WTC11 (cell line): ENCODE measurements at regions not wholly inside any gene's neighbourhood (a gene's known extent, or its start where the extent isn't known, plus 50 kb on each side); places are given as distances from the start of the nearest gene placed in this dataset.

Experiments used
- ATAC-seq: fragments of 200-7000 bp; cut with Tn5 transposase; 2 replicates; pipeline ENCODE4 v1.10.0; 2021; ENCODE audit warnings: mild to moderate bottlenecking, moderate library complexity
- CTCF ChIA-PET: fragments of 300-600 bp; sonication (Branson Sonifier 250); formaldehyde crosslinking; loops from one replicate; lab custom pipeline; 2021; ENCODE audit warnings: antibody characterized with exemption; lab: Charles Lee
- POLR2A ChIA-PET: fragments of 350-600 bp; sonication (Branson Sonifier 250); formaldehyde crosslinking; loops from one replicate; lab custom pipeline; 2021; ENCODE audit warnings: antibody characterized with exemption; lab: Charles Lee
- DNase-seq: peaks from one replicate; pipeline ENCODE4 v3.0.0; 2021; ENCODE audit warnings: low spot score
- H3K27ac Mint-ChIP-seq: 2 replicates; pipeline ENCODE4 v1.8.0; 2021; ENCODE audit warnings: mixed read lengths
- H3K27me3 Mint-ChIP-seq: 2 replicates; pipeline ENCODE4 v1.8.0; 2021; ENCODE audit warnings: low read depth, mild to moderate bottlenecking, moderate library complexity, mixed read lengths
- H3K36me3 Mint-ChIP-seq: 2 replicates; pipeline ENCODE4 v1.8.0; 2021; ENCODE audit warnings: mixed read lengths
- H3K4me1 Mint-ChIP-seq: 2 replicates; pipeline ENCODE4 v1.8.0; 2022; ENCODE audit warnings: mixed read lengths
- H3K4me3 Mint-ChIP-seq: 2 replicates; pipeline ENCODE4 v1.8.0; 2021; ENCODE audit warnings: mild to moderate bottlenecking, moderate library complexity, mixed read lengths
- H3K9me3 Mint-ChIP-seq: 2 replicates; pipeline ENCODE4 v1.8.0; 2021; ENCODE audit warnings: mixed read lengths
- CREB1 ChIP-seq: sonication (generic); formaldehyde crosslinking; IDR thresholded peaks from 2 replicates; pipeline ENCODE4 v1.8.0; 2023; ENCODE audit warnings: mild to moderate bottlenecking, missing genetic modification reagents
- GABPB1 ChIP-seq: sonication (generic); formaldehyde crosslinking; IDR thresholded peaks from 2 replicates; pipeline ENCODE4 v1.8.1; 2023; ENCODE audit warnings: mild to moderate bottlenecking, missing genetic modification reagents
- HMGA2 ChIP-seq: fragments of 250-450 bp; sonication (Bioruptor Pico); IDR thresholded peaks from 2 replicates; pipeline ENCODE4 v1.4.0; 2021; ENCODE audit warnings: mild to moderate bottlenecking, moderate library complexity
- IRF2 ChIP-seq: sonication (generic); formaldehyde crosslinking; IDR thresholded peaks from 2 replicates; pipeline ENCODE4 v1.8.0; 2022; ENCODE audit warnings: low read depth, missing genetic modification reagents, borderline replicate concordance
- JAZF1 ChIP-seq: fragments of 250-450 bp; sonication (Bioruptor Pico); IDR thresholded peaks from 2 replicates; pipeline ENCODE4 v1.9.0; 2021; ENCODE audit warnings: moderate library complexity, mild to moderate bottlenecking, inconsistent platforms
- KAT7 ChIP-seq: sonication (generic); formaldehyde crosslinking; IDR thresholded peaks from 2 replicates; pipeline ENCODE4 v1.8.1; 2023; ENCODE audit warnings: missing genetic modification reagents, mild to moderate bottlenecking, borderline replicate concordance
- NFYB ChIP-seq: sonication (generic); formaldehyde crosslinking; conservative IDR thresholded peaks from 2 replicates; pipeline ENCODE4 v1.8.0; 2022; ENCODE audit warnings: low read depth, missing genetic modification reagents
- PRRX2 ChIP-seq: fragments of 250-450 bp; sonication (Bioruptor Pico); IDR thresholded peaks from 2 replicates; pipeline ENCODE4 v1.8.0; 2021; ENCODE audit warnings: mild to moderate bottlenecking
- RORB ChIP-seq: fragments of 250-450 bp; sonication (Bioruptor Pico); IDR thresholded peaks from 2 replicates; pipeline ENCODE4 v1.9.0; 2021; ENCODE audit warnings: mild to moderate bottlenecking
- SMAD4 ChIP-seq: sonication (generic); formaldehyde crosslinking; IDR thresholded peaks from 2 replicates; pipeline ENCODE4 v1.8.0; 2022; ENCODE audit warnings: mild to moderate bottlenecking, missing genetic modification reagents
- TEAD4 ChIP-seq: sonication (generic); formaldehyde crosslinking; IDR thresholded peaks from 2 replicates; pipeline ENCODE4 v1.8.0; 2022; ENCODE audit warnings: mild to moderate bottlenecking, missing genetic modification reagents
- ZNF121 ChIP-seq: sonication (generic); formaldehyde crosslinking; IDR thresholded peaks from 2 replicates; pipeline ENCODE4 v1.8.0; 2023; ENCODE audit warnings: missing genetic modification reagents
- TF ChIP-seq, protein P1 (sequence below): sonication (generic); formaldehyde crosslinking; IDR thresholded peaks from 2 replicates; pipeline ENCODE4 v1.8.1; 2022; ENCODE audit warnings: low read depth, missing genetic modification reagents, borderline replicate concordance
- TF ChIP-seq, protein P2 (sequence below): sonication (generic); formaldehyde crosslinking; IDR thresholded peaks from 2 replicates; pipeline ENCODE4 v1.8.1; 2023; ENCODE audit warnings: mild to moderate bottlenecking, missing genetic modification reagents, borderline replicate concordance
- TF ChIP-seq, protein P3 (sequence below): sonication (generic); formaldehyde crosslinking; IDR thresholded peaks from 2 replicates; pipeline ENCODE4 v1.8.1; 2022; ENCODE audit warnings: low read depth, mild to moderate bottlenecking, moderate library complexity, missing genetic modification reagents, borderline replicate concordance
- TF ChIP-seq, protein P4 (sequence below): fragments of 200-600 bp; IDR thresholded peaks from 2 replicates; pipeline ENCODE4 v1.8.0; 2022; ENCODE audit warnings: antibody characterized with exemption
- TF ChIP-seq, protein P5 (sequence below): sonication (generic); formaldehyde crosslinking; IDR thresholded peaks from 2 replicates; pipeline ENCODE4 v1.8.1; 2022; ENCODE audit warnings: mild to moderate bottlenecking, missing genetic modification reagents, moderate library complexity, borderline replicate concordance
- TF ChIP-seq, protein P6 (sequence below): sonication (generic); formaldehyde crosslinking; IDR thresholded peaks from 2 replicates; pipeline ENCODE4 v1.8.0; 2023; ENCODE audit warnings: missing genetic modification reagents, mild to moderate bottlenecking, borderline replicate concordance
- TF ChIP-seq, protein P7 (sequence below): fragments of 250-450 bp; sonication (Bioruptor Pico); IDR thresholded peaks from 2 replicates; pipeline ENCODE4 v1.9.0; 2021; ENCODE audit warnings: mild to moderate bottlenecking

DNA sequence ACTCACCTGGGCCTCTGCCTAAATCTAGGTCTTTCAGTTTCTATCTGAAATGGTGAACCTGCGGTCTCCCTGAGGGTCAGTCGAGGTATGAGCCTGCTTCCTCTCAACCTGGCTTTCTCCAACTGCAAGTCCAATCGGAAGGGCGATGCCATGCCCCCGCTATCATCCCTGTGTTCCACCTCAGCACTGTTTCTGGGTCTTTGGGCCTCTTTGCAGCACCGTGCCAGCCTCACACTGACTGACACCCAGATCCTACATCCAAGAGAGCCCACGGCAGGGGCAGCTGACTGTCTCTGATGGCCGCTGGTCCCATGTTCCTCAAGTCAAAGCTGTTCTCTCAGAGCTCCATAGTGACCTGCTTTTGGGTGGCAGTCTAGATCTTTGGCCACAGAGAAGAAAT lies 120.7 kb downstream of the PAPOLA start:
- H3K36me3 Mint-ChIP-seq = no peaks in the 10 kb centered on the region
- TF ChIP-seq HMGA2 (CRISPR knock-in tag) = no peak
- TF ChIP-seq, protein P1, sequence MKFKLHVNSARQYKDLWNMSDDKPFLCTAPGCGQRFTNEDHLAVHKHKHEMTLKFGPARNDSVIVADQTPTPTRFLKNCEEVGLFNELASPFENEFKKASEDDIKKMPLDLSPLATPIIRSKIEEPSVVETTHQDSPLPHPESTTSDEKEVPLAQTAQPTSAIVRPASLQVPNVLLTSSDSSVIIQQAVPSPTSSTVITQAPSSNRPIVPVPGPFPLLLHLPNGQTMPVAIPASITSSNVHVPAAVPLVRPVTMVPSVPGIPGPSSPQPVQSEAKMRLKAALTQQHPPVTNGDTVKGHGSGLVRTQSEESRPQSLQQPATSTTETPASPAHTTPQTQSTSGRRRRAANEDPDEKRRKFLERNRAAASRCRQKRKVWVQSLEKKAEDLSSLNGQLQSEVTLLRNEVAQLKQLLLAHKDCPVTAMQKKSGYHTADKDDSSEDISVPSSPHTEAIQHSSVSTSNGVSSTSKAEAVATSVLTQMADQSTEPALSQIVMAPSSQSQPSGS (CRISPR knock-in tag) = no peak
- TF ChIP-seq IRF2 (CRISPR knock-in tag) = no peak
- no peak for TF ChIP-seq PRRX2 (CRISPR knock-in tag)
- TF ChIP-seq SMAD4 (CRISPR knock-in tag) = no peak
- no peak for TF ChIP-seq KAT7 (CRISPR knock-in tag)
- no peak for TF ChIP-seq TEAD4 (CRISPR knock-in tag)
- TF ChIP-seq JAZF1 (CRISPR knock-in tag) = no peak
- TF ChIP-seq, protein P2, sequence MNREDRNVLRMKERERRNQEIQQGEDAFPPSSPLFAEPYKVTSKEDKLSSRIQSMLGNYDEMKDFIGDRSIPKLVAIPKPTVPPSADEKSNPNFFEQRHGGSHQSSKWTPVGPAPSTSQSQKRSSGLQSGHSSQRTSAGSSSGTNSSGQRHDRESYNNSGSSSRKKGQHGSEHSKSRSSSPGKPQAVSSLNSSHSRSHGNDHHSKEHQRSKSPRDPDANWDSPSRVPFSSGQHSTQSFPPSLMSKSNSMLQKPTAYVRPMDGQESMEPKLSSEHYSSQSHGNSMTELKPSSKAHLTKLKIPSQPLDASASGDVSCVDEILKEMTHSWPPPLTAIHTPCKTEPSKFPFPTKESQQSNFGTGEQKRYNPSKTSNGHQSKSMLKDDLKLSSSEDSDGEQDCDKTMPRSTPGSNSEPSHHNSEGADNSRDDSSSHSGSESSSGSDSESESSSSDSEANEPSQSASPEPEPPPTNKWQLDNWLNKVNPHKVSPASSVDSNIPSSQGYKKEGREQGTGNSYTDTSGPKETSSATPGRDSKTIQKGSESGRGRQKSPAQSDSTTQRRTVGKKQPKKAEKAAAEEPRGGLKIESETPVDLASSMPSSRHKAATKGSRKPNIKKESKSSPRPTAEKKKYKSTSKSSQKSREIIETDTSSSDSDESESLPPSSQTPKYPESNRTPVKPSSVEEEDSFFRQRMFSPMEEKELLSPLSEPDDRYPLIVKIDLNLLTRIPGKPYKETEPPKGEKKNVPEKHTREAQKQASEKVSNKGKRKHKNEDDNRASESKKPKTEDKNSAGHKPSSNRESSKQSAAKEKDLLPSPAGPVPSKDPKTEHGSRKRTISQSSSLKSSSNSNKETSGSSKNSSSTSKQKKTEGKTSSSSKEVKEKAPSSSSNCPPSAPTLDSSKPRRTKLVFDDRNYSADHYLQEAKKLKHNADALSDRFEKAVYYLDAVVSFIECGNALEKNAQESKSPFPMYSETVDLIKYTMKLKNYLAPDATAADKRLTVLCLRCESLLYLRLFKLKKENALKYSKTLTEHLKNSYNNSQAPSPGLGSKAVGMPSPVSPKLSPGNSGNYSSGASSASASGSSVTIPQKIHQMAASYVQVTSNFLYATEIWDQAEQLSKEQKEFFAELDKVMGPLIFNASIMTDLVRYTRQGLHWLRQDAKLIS = no peak
- TF ChIP-seq RORB (CRISPR knock-in tag) = no peak
- TF ChIP-seq, protein P3, sequence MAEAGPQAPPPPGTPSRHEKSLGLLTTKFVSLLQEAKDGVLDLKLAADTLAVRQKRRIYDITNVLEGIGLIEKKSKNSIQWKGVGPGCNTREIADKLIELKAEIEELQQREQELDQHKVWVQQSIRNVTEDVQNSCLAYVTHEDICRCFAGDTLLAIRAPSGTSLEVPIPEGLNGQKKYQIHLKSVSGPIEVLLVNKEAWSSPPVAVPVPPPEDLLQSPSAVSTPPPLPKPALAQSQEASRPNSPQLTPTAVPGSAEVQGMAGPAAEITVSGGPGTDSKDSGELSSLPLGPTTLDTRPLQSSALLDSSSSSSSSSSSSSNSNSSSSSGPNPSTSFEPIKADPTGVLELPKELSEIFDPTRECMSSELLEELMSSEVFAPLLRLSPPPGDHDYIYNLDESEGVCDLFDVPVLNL = no peak
- TF ChIP-seq, protein P4, sequence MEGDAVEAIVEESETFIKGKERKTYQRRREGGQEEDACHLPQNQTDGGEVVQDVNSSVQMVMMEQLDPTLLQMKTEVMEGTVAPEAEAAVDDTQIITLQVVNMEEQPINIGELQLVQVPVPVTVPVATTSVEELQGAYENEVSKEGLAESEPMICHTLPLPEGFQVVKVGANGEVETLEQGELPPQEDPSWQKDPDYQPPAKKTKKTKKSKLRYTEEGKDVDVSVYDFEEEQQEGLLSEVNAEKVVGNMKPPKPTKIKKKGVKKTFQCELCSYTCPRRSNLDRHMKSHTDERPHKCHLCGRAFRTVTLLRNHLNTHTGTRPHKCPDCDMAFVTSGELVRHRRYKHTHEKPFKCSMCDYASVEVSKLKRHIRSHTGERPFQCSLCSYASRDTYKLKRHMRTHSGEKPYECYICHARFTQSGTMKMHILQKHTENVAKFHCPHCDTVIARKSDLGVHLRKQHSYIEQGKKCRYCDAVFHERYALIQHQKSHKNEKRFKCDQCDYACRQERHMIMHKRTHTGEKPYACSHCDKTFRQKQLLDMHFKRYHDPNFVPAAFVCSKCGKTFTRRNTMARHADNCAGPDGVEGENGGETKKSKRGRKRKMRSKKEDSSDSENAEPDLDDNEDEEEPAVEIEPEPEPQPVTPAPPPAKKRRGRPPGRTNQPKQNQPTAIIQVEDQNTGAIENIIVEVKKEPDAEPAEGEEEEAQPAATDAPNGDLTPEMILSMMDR = no peak
- no peak for TF ChIP-seq CREB1
- no peak for TF ChIP-seq NFYB (CRISPR knock-in tag)
- TF ChIP-seq, protein P5, sequence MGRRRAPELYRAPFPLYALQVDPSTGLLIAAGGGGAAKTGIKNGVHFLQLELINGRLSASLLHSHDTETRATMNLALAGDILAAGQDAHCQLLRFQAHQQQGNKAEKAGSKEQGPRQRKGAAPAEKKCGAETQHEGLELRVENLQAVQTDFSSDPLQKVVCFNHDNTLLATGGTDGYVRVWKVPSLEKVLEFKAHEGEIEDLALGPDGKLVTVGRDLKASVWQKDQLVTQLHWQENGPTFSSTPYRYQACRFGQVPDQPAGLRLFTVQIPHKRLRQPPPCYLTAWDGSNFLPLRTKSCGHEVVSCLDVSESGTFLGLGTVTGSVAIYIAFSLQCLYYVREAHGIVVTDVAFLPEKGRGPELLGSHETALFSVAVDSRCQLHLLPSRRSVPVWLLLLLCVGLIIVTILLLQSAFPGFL (CRISPR knock-in tag) = no peak
- H3K27ac Mint-ChIP-seq = no peak overlapping the region
- 0 out of 2 replicates have a peak, but pooled peaks cover 4% of the 10 kb centered on the region for H3K4me1 Mint-ChIP-seq
- DNase-seq = no peak
- no peak overlapping the region for H3K4me3 Mint-ChIP-seq
- ATAC-seq = no peak
- no peaks in the 10 kb centered on the region; the same call in none of the 2 replicates for H3K27me3 Mint-ChIP-seq
- ChIA-PET POLR2A (no interaction called here), CTCF (no interaction called here)
- no peaks in the 10 kb centered on the region for H3K9me3 Mint-ChIP-seq

DNA sequence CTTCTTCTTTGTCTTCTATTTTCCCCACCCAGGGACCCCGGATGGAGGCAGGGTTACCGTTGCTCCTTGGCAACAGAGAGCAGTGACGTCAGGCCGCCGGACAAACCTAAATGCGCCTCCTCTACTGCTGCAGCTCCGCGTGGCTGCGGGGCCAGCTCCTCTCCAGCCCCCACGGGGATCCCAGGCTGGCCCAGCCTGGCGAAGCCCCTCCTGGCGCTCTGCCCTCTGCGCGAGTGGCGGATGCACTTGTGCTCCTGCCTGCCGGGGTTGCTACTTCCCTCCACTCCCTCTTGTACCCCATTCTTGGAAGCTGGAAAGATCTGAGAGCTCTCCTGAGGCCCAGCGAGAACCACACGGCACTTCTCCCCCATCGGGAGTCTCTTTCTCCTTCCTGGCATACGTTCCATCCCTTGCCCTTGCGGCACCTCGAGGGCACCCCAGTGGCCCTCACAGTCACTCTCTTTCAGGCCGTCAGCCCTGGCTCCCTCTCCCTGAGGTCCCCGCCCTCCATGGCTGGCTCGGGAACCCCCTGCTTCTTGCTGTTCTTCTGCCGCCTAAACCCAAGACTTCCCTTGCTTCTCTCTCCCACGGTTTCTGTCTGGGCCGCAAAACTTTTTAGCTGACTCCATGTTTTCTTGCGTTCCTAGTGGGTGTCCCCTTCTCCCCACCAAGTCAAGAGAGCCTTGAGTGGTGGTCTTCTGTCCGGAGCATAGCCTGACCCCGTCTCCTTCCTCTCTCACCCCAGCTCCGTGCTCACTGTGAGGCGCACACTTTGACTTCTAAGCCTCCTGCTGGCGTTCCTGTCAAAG lies 121.7 kb downstream of the PAPOLA start:
- no peaks in the 10 kb centered on the region; the same call in none of the 2 replicates for H3K27me3 Mint-ChIP-seq
- ATAC-seq (no peak), DNase-seq (no peak)
- H3K4me1 Mint-ChIP-seq = 0 out of 2 replicates have a peak, but pooled peaks cover 4% of the 10 kb centered on the region
- ChIA-PET POLR2A (interaction anchor here (1.3 kb wide), 1 partner anchor 8 kb away, joined by 3 read pairs; no protein-coding TSS in a partner anchor), CTCF (interaction anchor here (0.5 to 0.9 kb wide), 2 partner anchors 118 to 204 kb away, joined by 3 to 5 read pairs; no protein-coding TSS in a partner anchor)
- no peaks in the 10 kb centered on the region for H3K36me3 Mint-ChIP-seq
- H3K9me3 Mint-ChIP-seq = no peaks in the 10 kb centered on the region
- H3K4me3 Mint-ChIP-seq = no peak overlapping the region
- H3K27ac Mint-ChIP-seq = no peak overlapping the region
- no peak for TF ChIP-seq GABPB1 (CRISPR knock-in tag)
- TF ChIP-seq, protein P6, sequence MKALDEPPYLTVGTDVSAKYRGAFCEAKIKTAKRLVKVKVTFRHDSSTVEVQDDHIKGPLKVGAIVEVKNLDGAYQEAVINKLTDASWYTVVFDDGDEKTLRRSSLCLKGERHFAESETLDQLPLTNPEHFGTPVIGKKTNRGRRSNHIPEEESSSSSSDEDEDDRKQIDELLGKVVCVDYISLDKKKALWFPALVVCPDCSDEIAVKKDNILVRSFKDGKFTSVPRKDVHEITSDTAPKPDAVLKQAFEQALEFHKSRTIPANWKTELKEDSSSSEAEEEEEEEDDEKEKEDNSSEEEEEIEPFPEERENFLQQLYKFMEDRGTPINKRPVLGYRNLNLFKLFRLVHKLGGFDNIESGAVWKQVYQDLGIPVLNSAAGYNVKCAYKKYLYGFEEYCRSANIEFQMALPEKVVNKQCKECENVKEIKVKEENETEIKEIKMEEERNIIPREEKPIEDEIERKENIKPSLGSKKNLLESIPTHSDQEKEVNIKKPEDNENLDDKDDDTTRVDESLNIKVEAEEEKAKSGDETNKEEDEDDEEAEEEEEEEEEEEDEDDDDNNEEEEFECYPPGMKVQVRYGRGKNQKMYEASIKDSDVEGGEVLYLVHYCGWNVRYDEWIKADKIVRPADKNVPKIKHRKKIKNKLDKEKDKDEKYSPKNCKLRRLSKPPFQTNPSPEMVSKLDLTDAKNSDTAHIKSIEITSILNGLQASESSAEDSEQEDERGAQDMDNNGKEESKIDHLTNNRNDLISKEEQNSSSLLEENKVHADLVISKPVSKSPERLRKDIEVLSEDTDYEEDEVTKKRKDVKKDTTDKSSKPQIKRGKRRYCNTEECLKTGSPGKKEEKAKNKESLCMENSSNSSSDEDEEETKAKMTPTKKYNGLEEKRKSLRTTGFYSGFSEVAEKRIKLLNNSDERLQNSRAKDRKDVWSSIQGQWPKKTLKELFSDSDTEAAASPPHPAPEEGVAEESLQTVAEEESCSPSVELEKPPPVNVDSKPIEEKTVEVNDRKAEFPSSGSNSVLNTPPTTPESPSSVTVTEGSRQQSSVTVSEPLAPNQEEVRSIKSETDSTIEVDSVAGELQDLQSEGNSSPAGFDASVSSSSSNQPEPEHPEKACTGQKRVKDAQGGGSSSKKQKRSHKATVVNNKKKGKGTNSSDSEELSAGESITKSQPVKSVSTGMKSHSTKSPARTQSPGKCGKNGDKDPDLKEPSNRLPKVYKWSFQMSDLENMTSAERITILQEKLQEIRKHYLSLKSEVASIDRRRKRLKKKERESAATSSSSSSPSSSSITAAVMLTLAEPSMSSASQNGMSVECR = no peak
- TF ChIP-seq, protein P7, sequence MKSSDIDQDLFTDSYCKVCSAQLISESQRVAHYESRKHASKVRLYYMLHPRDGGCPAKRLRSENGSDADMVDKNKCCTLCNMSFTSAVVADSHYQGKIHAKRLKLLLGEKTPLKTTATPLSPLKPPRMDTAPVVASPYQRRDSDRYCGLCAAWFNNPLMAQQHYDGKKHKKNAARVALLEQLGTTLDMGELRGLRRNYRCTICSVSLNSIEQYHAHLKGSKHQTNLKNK = no peak
- no peak for TF ChIP-seq ZNF121 (CRISPR knock-in tag)
